K562 (cell line): ENCODE measurements at regions not wholly inside any gene's neighbourhood (a gene's known extent, or its start where the extent isn't known, plus 50 kb on each side); places are given as distances from the start of the nearest gene placed in this dataset.

ENCODE experiments used
- ATAC-seq: fragments of 200-7000 bp; cut with Tn5 transposase; 3 replicates; pipeline ENCODE4 v1.9.1; 2020; ENCODE audit warnings: moderate library complexity
- BruUV-seq: library from RNA; stranded (reverse); fragments of 400-500 nt; replicated peaks from 2 replicates; lab custom pipeline; 2021; lab: Mats Ljungman, UMichigan
- CTCF ChIA-PET: fragments of 300-600 bp; formaldehyde crosslinking; extraction: SDS; loops from one replicate; lab custom pipeline; 2021; ENCODE audit warnings: low intra/inter-chr PET ratio; lab: Yijun Ruan, JAX
- POLR2A ChIA-PET: fragments of 300-600, 350-650 bp; sonication (Branson Sonifier 250); formaldehyde crosslinking; extraction: SDS; loops from one replicate; lab custom pipeline; 2021; ENCODE audit warnings: antibody characterized with exemption, inconsistent platforms; lab: Yijun Ruan, JAX
- DNase-seq, 4 experiments: peaks; one replicate each; pipeline versions ENCODE4 v3.0.0 to v3.0.0-alpha.2; 2011 to 2018; ENCODE audit warnings: low spot score in 3 of 4, mixed read lengths in 3 of 4; ENCODE audit errors: extremely low read depth in 1 of 4
- FAIRE-seq: peaks from 2 replicates; lab custom pipeline; 2011; peaks lifted over from hg19 to GRCh38; lab: Jason Lieb, UNC
- H2AFZ ChIP-seq: 2 replicates; pipeline ENCODE4 v1.6.0; 2011; ENCODE audit warnings: low read depth, low read length, control low read depth, inconsistent platforms
- H3K27ac ChIP-seq: fragments of 200-600 bp; 3 replicates; pipeline ENCODE4 v1.8.0; 2011; ENCODE audit warnings: low read depth, mild to moderate bottlenecking, control low read depth, inconsistent platforms, low read length, moderate library complexity, mixed read lengths; ENCODE audit errors: extremely low read depth
- H3K27me3 ChIP-seq, 2 experiments: fragments of 300-600 bp in 1 of 2; 2 replicates in 1 of 2; 3 replicates in 1 of 2; pipeline versions ENCODE4 v1.6.0 to v1.8.0; 2011; ENCODE audit warnings: inconsistent platforms in 2 of 2, low read length in 2 of 2, mild to moderate bottlenecking in 1 of 2, mixed read lengths in 1 of 2, moderate library complexity in 1 of 2; ENCODE audit not compliant: control insufficient read depth in 2 of 2, insufficient read depth in 2 of 2
- H3K36me3 ChIP-seq: fragments of 300-600 bp; 3 replicates; pipeline ENCODE4 v1.8.0; 2011; ENCODE audit warnings: mild to moderate bottlenecking, low read length, inconsistent platforms; ENCODE audit not compliant: control insufficient read depth, insufficient read depth
- H3K4me1 ChIP-seq, 2 experiments: fragments of 200-600 bp in 1 of 2; replicated peaks in 1 of 2; 2 replicates in 1 of 2; 3 replicates in 1 of 2; pipeline versions ENCODE4 v1.5.1 to v1.8.0; 2011; ENCODE audit warnings: inconsistent platforms in 2 of 2, low read length in 2 of 2, mild to moderate bottlenecking in 1 of 2, mixed read lengths in 1 of 2, moderate library complexity in 1 of 2; ENCODE audit not compliant: control insufficient read depth in 2 of 2, insufficient read depth in 2 of 2
- H3K4me2 ChIP-seq: 2 replicates; pipeline ENCODE4 v1.6.1; 2011; ENCODE audit warnings: low read length, control low read depth, inconsistent platforms, mixed read lengths; ENCODE audit not compliant: insufficient read depth
- H3K4me3 ChIP-seq: fragments of 200-600 bp; sonication (generic), shearing (Covaris generic); 2 replicates; pipeline ENCODE4 v1.5.1; 2016; ENCODE audit warnings: control low read depth, inconsistent platforms
- H3K79me2 ChIP-seq: fragments of 200-600 bp; 3 replicates; pipeline ENCODE4 v1.8.0; 2011; ENCODE audit warnings: low read length, inconsistent platforms; ENCODE audit not compliant: control insufficient read depth, insufficient read depth
- H3K9ac ChIP-seq, 2 experiments: 2 replicates each; pipeline versions ENCODE4 v1.6.0 to v1.6.1; 2011; ENCODE audit warnings: low read depth in 2 of 2, low read length in 2 of 2, control low read depth in 1 of 2, inconsistent platforms in 1 of 2, mild to moderate bottlenecking in 1 of 2, mixed read lengths in 1 of 2; ENCODE audit not compliant: insufficient read depth in 1 of 2
- H3K9me1 ChIP-seq: one replicate; pipeline ENCODE4 v1.6.0; 2011; ENCODE audit warnings: inconsistent platforms, mild to moderate bottlenecking, low read length, moderate library complexity; ENCODE audit not compliant: control insufficient read depth, insufficient read depth
- H3K9me3 ChIP-seq: replicated peaks from 2 replicates; pipeline ENCODE4 v1.5.1; 2011; ENCODE audit warnings: low read depth, low read length, inconsistent platforms; ENCODE audit not compliant: control insufficient read depth, insufficient read depth
- H4K20me1 ChIP-seq: replicated peaks from 2 replicates; pipeline ENCODE4 v1.6.1; 2011; ENCODE audit warnings: low read length, inconsistent platforms, mixed read lengths; ENCODE audit not compliant: control insufficient read depth, insufficient read depth
- CBX2 ChIP-seq: fragments of 200-600 bp; sonication (generic); IDR thresholded peaks from one replicate; pipeline ENCODE4 v1.6.1; 2012; ENCODE audit warnings: mild to moderate bottlenecking, low read length, inconsistent platforms; ENCODE audit not compliant: insufficient read depth, poor library complexity, severe bottlenecking
- HMG20B ChIP-seq: fragments of 250-450 bp; sonication (Bioruptor Pico); IDR thresholded peaks from 2 replicates; pipeline ENCODE4 v1.5.0; 2021; ENCODE audit warnings: mild to moderate bottlenecking
- MTA1 ChIP-seq: fragments of 450-650 bp; IDR thresholded peaks from 2 replicates; pipeline ENCODE4 v1.6.1; 2017; ENCODE audit warnings: borderline replicate concordance
- NFRKB ChIP-seq: fragments of 450-650 bp; IDR thresholded peaks from 2 replicates; pipeline ENCODE4 v1.6.1; 2016; ENCODE audit warnings: low read depth
- SP1 ChIP-seq: sonication (generic); formaldehyde crosslinking; IDR thresholded peaks from 2 replicates; pipeline ENCODE4 v1.8.1; 2022; ENCODE audit warnings: mild to moderate bottlenecking, missing genetic modification reagents
- WGBS: fragments of 100-300 bp; shearing (Covaris generic); methylation state at CpG from one replicate; pipeline ENCODE4 v1.1.6; 2016; ENCODE audit warnings: low coverage, mixed read lengths; ENCODE audit not compliant: insufficient coverage; ENCODE audit errors: missing lambda C conversion rate; 5-methylcytosine and 5-hydroxymethylcytosine counted together
- in situ Hi-C: fragments of 300-500 bp; cut with MboI; formaldehyde crosslinking; loops from 4 replicates; pipeline ENCODE4 v1.15.0; 2018; ENCODE audit warnings: inconsistent platforms, mixed read lengths
- intact Hi-C: fragments of 100-400 bp; cut with micrococcal nuclease; formaldehyde crosslinking; loops from 2 replicates; pipeline ENCODE4 v1.14.2; 2022
- TF ChIP-seq, protein P1 (sequence below): fragments of 250-450 bp; sonication (Bioruptor Pico); IDR thresholded peaks from 2 replicates; pipeline ENCODE4 v1.4.0; 2020; ENCODE audit warnings: mild to moderate bottlenecking, moderate library complexity
- TF ChIP-seq, protein P2 (sequence below): fragments of 200-600 bp; sonication (generic); IDR thresholded peaks from one replicate; pipeline ENCODE4 v1.6.1; 2012; ENCODE audit warnings: mild to moderate bottlenecking, low read depth, low read length, inconsistent platforms

DNA sequence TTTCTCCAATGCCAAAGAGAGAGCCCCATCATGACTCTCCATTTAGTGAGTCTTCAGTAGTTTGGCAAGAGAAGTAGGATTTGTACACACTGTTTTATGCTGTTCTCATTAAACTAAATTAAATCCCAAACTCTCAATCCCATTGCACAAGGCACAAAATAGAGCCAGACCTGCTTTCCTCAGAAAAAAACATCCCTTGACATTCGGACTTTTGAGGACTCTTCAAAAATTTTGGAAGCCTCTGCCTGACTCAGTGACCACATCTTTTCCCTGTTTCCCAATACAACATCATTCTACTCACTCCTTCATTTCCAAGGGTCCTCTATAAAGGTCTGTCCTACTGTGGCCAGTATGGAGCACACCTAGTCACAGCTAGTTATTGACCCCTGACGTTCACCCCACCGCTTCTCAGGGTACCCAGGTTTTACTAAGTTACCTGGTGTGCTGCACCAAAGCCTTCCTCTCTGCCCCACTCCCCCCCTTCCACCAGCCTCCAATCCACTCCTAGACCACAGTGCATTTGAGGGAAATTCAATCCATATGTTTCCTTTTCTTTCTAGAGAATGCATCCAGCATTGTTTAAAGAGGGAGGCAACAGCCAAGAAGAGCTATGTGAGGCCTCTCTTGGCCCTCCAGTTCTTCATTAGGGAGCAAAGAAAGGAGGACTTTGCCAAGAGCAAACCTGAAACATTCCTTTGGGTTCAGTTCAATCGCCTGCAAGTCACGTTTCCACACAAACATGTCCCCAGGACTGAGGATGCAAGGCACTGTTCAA lies 428.7 kb downstream of the PLPP3 start:
- Histone ChIP-seq H3K27ac (no peak overlapping the region), H3K9me3 (0 out of 2 replicates have a peak, but pooled peaks cover 2% of the 10 kb centered on the region), H4K20me1 (no peaks in the 10 kb centered on the region), H3K9ac (no peak overlapping the region), H3K4me3 (no peak overlapping the region), H3K9me1 (no peaks in the 10 kb centered on the region), H3K4me1 (no peaks in the 10 kb centered on the region), H3K79me2 (no peaks in the 10 kb centered on the region), H3K27me3 (no peaks in the 10 kb centered on the region), H3K4me2 (no peak overlapping the region), H3K36me3 (no peaks in the 10 kb centered on the region), H2AFZ (no peak overlapping the region)
- FAIRE-seq (no peak), DNase-seq (no peak), ATAC-seq (no peak)
- BruUV-seq: no TSS peak
- 0% methylated on average over 4 of the region's 5 CpGs for WGBS
- ChIA-PET POLR2A (no interaction called here), CTCF (no interaction called here)
- intact Hi-C loops (no loop called here), in situ Hi-C loops (no loop called here)
- TF ChIP-seq, protein P1, sequence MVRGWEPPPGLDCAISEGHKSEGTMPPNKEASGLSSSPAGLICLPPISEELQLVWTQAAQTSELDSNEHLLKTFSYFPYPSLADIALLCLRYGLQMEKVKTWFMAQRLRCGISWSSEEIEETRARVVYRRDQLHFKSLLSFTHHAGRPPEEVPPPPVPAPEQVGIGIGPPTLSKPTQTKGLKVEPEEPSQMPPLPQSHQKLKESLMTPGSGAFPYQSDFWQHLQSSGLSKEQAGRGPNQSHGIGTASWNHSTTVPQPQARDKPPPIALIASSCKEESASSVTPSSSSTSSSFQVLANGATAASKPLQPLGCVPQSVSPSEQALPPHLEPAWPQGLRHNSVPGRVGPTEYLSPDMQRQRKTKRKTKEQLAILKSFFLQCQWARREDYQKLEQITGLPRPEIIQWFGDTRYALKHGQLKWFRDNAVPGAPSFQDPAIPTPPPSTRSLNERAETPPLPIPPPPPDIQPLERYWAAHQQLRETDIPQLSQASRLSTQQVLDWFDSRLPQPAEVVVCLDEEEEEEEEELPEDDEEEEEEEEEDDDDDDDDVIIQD (CRISPR knock-in tag): no peak
- TF ChIP-seq SP1 (CRISPR knock-in tag): no peak
- TF ChIP-seq, protein P2, sequence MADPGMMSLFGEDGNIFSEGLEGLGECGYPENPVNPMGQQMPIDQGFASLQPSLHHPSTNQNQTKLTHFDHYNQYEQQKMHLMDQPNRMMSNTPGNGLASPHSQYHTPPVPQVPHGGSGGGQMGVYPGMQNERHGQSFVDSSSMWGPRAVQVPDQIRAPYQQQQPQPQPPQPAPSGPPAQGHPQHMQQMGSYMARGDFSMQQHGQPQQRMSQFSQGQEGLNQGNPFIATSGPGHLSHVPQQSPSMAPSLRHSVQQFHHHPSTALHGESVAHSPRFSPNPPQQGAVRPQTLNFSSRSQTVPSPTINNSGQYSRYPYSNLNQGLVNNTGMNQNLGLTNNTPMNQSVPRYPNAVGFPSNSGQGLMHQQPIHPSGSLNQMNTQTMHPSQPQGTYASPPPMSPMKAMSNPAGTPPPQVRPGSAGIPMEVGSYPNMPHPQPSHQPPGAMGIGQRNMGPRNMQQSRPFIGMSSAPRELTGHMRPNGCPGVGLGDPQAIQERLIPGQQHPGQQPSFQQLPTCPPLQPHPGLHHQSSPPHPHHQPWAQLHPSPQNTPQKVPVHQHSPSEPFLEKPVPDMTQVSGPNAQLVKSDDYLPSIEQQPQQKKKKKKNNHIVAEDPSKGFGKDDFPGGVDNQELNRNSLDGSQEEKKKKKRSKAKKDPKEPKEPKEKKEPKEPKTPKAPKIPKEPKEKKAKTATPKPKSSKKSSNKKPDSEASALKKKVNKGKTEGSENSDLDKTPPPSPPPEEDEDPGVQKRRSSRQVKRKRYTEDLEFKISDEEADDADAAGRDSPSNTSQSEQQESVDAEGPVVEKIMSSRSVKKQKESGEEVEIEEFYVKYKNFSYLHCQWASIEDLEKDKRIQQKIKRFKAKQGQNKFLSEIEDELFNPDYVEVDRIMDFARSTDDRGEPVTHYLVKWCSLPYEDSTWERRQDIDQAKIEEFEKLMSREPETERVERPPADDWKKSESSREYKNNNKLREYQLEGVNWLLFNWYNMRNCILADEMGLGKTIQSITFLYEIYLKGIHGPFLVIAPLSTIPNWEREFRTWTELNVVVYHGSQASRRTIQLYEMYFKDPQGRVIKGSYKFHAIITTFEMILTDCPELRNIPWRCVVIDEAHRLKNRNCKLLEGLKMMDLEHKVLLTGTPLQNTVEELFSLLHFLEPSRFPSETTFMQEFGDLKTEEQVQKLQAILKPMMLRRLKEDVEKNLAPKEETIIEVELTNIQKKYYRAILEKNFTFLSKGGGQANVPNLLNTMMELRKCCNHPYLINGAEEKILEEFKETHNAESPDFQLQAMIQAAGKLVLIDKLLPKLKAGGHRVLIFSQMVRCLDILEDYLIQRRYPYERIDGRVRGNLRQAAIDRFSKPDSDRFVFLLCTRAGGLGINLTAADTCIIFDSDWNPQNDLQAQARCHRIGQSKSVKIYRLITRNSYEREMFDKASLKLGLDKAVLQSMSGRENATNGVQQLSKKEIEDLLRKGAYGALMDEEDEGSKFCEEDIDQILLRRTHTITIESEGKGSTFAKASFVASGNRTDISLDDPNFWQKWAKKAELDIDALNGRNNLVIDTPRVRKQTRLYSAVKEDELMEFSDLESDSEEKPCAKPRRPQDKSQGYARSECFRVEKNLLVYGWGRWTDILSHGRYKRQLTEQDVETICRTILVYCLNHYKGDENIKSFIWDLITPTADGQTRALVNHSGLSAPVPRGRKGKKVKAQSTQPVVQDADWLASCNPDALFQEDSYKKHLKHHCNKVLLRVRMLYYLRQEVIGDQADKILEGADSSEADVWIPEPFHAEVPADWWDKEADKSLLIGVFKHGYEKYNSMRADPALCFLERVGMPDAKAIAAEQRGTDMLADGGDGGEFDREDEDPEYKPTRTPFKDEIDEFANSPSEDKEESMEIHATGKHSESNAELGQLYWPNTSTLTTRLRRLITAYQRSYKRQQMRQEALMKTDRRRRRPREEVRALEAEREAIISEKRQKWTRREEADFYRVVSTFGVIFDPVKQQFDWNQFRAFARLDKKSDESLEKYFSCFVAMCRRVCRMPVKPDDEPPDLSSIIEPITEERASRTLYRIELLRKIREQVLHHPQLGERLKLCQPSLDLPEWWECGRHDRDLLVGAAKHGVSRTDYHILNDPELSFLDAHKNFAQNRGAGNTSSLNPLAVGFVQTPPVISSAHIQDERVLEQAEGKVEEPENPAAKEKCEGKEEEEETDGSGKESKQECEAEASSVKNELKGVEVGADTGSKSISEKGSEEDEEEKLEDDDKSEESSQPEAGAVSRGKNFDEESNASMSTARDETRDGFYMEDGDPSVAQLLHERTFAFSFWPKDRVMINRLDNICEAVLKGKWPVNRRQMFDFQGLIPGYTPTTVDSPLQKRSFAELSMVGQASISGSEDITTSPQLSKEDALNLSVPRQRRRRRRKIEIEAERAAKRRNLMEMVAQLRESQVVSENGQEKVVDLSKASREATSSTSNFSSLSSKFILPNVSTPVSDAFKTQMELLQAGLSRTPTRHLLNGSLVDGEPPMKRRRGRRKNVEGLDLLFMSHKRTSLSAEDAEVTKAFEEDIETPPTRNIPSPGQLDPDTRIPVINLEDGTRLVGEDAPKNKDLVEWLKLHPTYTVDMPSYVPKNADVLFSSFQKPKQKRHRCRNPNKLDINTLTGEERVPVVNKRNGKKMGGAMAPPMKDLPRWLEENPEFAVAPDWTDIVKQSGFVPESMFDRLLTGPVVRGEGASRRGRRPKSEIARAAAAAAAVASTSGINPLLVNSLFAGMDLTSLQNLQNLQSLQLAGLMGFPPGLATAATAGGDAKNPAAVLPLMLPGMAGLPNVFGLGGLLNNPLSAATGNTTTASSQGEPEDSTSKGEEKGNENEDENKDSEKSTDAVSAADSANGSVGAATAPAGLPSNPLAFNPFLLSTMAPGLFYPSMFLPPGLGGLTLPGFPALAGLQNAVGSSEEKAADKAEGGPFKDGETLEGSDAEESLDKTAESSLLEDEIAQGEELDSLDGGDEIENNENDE: no peak
- no peak for TF ChIP-seq CBX2
- no peak for TF ChIP-seq NFRKB
- no peak for TF ChIP-seq HMG20B (CRISPR knock-in tag)
- TF ChIP-seq MTA1: no peak
